ENCODE measurements at regions not wholly inside any gene's neighbourhood (a gene's known extent, or its start where the extent isn't known, plus 50 kb on each side); places are given as distances from the start of the nearest gene placed in this dataset.

DNA sequence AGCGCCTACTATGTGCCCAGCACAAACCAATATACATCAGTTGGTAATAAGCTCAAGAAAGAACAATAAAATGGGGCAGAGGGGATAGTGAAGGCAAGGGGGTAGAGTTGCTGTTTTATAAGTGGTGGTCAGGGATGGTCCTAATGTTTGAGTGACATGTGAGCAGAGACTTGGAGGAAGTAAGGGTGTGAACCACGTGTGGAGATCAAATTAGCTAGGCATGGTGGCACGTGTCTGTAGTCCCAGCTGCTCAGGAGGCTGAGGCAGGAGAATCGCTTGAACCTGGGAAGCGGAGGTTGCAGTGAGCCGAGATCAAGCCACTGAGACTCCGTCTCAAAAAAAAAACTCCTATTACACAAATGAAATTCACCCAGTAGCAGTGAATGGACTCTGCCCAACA is 56.5 kb downstream of the IRX6 start:
- Histone ChIP-seq H3K36me3 (replicated peaks; ENCODE audit: control insufficient read depth, insufficient read depth, low read length) (no peaks in the 10 kb centered on the region), H3K27me3 (ENCODE audit: control insufficient read depth, insufficient read depth, low read length) (no peaks in the 10 kb centered on the region), H3K4me3 (ENCODE audit: insufficient read depth, low read depth, low read length) (no peak overlapping the region)
- DNase-seq: no peak

DNA sequence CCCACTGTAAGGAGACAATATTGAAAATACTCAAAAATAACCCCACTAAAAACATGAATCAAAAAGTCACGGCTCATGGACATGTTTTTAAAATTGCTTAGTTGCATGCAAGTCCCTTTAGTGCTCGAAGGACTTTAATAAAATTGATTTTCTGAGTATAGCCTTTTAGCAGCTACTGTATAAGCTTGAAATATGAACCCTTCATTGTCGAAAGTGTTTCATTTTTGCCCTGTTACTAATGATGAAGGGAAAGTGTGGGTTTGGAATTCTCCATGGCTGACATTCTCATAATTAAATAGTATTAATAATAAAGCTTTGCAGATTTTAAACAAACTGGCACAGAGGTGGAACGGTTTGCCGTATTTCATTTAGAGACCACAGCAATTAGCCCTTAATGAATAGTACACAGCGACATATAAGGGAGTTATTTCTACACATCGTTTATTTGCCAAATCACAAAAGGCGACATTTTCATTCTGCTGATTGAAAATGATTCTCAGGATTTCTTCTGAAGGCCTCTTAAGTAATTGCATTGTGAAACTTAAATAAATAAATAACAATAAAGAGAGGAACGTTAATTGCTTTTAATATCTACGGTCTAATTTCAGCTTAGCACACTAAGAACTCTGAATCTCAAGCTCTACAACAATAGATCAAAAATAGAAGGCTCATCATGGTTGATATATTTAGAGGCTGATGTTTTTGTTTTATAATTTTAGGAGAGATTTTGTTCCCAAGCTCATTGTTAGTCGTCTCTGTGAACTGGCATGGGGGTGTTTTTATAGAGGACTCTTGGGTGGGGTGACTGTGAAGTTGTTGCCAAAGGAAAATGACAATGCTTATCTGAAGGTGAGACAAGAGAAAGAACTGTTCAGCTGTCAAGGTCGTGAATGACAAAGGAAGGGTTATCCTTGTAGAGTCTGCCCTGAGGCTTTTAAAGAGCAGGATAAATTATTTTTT is 60.6 kb downstream of the IRX6 start:
- DNase-seq: no peak

DNA sequence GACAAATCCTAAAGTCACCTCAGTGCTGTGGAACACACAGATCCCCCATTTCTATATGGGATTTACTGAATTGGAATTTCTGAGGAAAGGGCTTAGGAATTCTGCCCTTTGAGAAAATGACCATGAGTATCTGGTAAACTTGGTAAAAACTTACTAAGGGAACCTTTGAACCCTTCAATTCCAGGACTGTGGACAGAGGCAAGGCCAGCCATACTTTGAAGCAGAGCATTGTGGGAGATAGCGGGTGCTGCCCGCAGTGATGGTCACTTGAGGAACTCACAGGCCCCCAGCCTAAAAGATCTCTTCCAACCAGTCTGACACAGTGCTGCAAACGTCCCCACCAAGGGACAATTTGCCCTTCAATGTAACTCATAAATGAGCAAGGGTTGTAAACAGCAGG is 61.4 kb downstream of the IRX6 start:
- no peaks in the 10 kb centered on the region for H3K36me3 ChIP-seq (replicated peaks; ENCODE audit: control insufficient read depth, insufficient read depth, low read length)
- no peak overlapping the region for H3K4me3 ChIP-seq (ENCODE audit: insufficient read depth, low read depth, low read length)
- DNase-seq: no peak
- H3K27me3 ChIP-seq (ENCODE audit: control insufficient read depth, insufficient read depth, low read length): no peaks in the 10 kb centered on the region

More for the DNA sequence above, 60.6 kb downstream of the IRX6 start:
- Histone ChIP-seq H3K36me3 (replicated peaks; ENCODE audit: control insufficient read depth, insufficient read depth, low read length) (no peaks in the 10 kb centered on the region), H3K27me3 (ENCODE audit: control insufficient read depth, insufficient read depth, low read length) (no peaks in the 10 kb centered on the region), H3K4me3 (ENCODE audit: insufficient read depth, low read depth, low read length) (no peak overlapping the region)

DNA sequence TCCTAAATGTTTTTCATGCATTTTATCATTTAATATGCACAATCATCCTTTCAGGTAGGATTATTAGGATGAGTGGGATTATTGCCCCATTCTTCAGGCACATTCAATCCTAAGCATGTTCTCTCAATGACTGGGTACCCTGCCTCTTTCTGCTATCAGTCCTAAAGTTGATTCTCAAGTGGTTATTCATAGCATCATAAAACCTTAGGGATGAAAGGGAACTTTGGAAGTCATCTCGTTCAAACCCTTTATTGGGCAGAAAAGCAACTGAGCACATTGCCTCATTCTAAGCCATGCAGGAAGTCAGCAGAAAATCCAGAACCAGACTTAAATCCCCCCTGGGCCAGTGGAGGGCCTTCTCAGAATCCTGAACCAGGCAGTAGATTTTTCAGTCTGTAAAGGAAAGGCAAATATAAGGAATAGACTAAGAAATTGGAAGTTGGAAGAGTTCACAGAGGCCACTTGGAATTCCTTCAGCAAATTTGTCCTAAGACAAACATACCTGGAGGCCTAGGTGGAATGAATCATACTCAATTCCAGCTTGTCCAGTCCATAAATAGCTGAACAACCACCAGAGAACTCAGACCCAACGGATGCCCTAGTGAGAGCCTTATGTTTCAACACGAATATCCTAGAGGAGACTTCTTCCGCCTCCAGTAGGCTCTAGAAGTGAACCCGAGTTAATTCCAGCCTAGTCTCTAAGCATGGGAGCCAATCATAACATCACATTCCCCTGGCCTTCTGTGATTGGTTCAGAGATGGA is 62.7 kb downstream of the IRX6 start:
- no peaks in the 10 kb centered on the region for H3K27me3 ChIP-seq (ENCODE audit: control insufficient read depth, insufficient read depth, low read length)
- no peaks in the 10 kb centered on the region for H3K36me3 ChIP-seq (replicated peaks; ENCODE audit: control insufficient read depth, insufficient read depth, low read length)
- no peak for DNase-seq
- H3K4me3 ChIP-seq (ENCODE audit: insufficient read depth, low read depth, low read length): no peak overlapping the region

DNA sequence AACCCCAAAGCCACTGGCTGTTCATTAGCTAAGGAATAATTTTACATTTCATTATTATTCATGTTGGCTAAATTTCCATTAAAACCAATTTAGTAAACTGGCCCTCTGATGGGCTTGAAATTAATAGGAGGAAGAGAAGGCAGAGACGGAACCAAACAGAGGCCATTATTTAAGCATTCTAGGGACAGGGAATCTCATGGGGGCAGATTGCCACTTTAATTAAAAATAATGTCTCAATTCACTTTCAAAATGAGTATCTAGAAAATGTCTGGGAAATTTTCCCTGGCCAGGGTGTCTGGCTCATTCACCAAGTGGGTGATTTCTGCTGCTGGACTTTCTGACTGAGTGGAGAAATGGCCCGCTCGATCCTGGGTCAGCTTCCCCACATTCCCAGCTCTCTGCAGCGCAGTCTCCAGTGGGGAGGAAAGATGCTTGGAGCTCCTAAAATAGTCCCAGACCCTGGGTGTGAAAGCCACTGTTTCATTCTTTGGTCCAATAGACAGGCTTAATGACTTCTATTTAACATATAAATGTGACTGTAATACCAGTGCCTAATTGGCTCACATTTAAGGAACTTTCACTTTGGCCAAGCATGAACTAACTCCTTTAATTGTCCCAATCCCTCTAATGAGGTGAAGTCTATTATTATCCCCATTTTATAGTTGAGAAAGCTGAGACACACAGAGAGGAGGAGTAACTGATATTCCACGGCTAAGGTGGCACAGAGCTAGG is 64.3 kb downstream of the IRX6 start:
- H3K36me3 ChIP-seq (replicated peaks; ENCODE audit: control insufficient read depth, insufficient read depth, low read length): no peaks in the 10 kb centered on the region
- no peak for DNase-seq
- H3K27me3 ChIP-seq (ENCODE audit: control insufficient read depth, insufficient read depth, low read length): no peaks in the 10 kb centered on the region
- no peak overlapping the region for H3K4me3 ChIP-seq (ENCODE audit: insufficient read depth, low read depth, low read length)

DNA sequence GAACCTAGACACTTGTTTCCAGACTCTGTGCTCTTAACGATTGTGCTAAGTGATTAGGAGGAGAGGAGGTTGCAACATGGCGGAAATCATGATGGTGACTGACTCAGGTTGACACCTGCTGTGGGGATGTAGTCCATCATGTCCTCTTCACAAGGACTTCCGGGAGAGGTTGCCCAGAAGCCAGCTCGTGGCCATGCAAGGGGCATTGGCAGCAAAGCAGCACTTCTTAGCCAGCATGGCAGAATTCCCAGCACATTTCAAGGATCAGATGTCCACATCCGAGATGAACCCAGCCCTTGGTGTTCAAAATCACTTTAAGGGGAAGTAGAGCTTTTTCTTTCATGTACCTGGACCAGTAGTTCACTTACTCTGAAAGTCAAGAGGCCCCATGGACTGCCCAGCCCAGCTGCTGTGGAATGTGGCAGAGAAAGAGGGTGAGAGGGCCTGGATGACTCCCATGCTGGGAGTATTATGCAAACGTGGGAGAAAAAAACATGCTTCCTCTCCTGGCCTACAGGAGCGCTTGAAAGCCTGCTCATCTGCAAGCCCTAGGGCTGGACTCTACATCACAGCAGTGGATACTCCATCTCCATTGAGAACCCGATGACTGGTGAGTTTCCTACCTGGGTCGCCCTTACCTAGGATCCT is 65.5 kb downstream of the IRX6 start:
- H3K4me3 ChIP-seq (ENCODE audit: insufficient read depth, low read depth, low read length): no peak overlapping the region
- H3K36me3 ChIP-seq (replicated peaks; ENCODE audit: control insufficient read depth, insufficient read depth, low read length): no peaks in the 10 kb centered on the region
- no peaks in the 10 kb centered on the region for H3K27me3 ChIP-seq (ENCODE audit: control insufficient read depth, insufficient read depth, low read length)
- no peak for DNase-seq

DNA sequence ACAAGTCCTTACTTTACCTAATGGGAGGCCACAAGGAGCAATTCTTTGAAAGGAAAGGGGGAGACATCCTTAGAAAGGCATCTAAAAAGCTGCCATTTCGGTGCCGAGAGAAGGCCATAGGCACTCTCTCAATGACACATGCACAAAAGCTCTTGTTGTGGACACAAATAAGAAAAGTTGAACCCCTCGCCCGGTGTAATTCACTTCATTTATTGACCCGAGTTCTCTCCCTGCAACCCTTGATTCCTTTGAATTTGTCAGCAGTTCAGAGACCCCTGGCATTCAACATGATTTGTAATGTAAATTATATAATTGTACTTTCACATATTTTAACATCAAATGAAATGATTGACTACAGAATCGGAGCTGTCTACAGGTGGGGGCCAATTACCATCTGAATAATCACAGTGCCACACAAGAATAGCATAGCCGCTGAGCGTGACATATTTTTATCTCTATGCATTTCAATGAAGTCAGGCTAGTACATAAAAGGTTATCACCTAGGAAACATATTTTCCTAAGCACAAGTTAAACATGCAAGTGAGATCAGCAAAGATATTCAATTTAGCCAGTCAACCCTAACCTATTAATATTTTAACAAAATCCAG is 66.7 kb downstream of the IRX6 start:
- no peaks in the 10 kb centered on the region for H3K27me3 ChIP-seq (ENCODE audit: control insufficient read depth, insufficient read depth, low read length)
- H3K4me3 ChIP-seq (ENCODE audit: insufficient read depth, low read depth, low read length): no peak overlapping the region
- H3K36me3 ChIP-seq (replicated peaks; ENCODE audit: control insufficient read depth, insufficient read depth, low read length): no peaks in the 10 kb centered on the region
- no peak for DNase-seq

DNA sequence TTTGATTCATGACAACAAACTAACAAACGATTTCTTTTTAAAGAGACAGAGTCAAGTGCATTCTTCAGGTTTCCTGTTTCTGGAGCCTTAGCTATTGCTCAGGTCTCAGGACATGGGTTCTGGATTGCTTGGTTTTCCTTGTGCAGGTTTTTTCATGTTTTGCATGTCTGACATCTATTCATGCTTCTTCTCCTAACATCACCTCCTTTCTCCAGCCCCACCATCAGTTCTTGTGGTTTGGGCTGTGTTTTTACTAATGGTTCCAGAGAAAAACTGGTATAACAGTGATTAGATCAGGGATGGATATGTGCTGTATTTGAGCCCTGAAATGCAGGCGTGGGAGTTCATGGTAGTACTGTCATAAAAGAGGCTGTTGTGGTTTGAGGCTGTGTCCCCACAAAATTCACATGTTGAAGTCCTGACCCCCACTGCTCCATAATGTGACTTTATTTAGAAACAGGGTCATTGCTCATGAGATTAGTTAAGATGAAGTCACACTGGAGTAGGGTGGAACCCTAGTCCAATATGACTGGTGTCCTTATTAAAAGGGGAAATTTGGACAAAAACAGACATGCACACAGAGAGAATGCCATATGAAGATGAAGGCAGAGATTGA is 67.9 kb downstream of the IRX6 start:
- no peak for DNase-seq
- Histone ChIP-seq H3K36me3 (replicated peaks; ENCODE audit: control insufficient read depth, insufficient read depth, low read length) (no peaks in the 10 kb centered on the region), H3K4me3 (ENCODE audit: insufficient read depth, low read depth, low read length) (no peak overlapping the region), H3K27me3 (ENCODE audit: control insufficient read depth, insufficient read depth, low read length) (no peaks in the 10 kb centered on the region)

DNA sequence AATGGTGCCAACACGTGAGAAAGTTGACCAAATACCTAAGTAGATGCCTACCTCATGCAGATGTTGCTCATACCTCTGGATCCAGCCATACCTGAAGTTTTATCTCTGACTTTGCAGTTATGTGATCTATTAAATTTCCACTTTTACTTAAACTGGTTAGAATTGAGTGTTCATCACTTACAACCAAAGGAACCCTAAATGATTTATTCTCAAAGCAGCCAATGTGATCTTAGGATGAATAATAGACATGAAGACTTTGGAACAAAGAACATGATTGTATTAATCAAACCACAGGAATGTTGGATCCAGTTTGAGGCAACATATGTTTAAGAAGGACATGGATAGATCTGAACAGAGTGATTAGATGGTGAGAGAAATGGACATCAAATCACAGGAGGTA is 68.7 kb downstream of the IRX6 start:
- no peaks in the 10 kb centered on the region for H3K36me3 ChIP-seq (replicated peaks; ENCODE audit: control insufficient read depth, insufficient read depth, low read length)
- DNase-seq: no peak
- no peaks in the 10 kb centered on the region for H3K27me3 ChIP-seq (ENCODE audit: control insufficient read depth, insufficient read depth, low read length)
- no peak overlapping the region for H3K4me3 ChIP-seq (ENCODE audit: insufficient read depth, low read depth, low read length)

DNA sequence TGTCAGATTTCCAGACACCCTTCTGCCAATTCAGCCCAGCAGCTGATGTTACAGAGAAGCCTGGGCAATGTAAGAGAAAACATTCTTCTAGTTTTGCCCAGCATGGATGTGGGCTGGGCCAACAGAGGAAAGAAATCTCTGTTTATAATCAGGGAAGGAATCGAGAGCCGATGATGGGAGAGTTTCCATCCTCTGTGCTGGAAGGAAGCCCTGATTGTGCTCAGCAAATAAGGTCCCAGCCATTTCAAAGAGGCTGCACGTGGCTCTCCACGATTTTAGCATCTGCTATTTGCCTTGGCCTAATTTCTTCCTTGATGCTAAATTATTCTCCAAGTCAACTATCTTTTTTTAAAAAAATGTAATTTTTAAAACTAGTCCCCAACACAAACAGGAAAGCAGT is 70.0 kb downstream of the IRX6 start:
- Histone ChIP-seq H3K4me3 (ENCODE audit: insufficient read depth, low read depth, low read length) (no peak overlapping the region), H3K27me3 (ENCODE audit: control insufficient read depth, insufficient read depth, low read length) (no peaks in the 10 kb centered on the region), H3K36me3 (replicated peaks; ENCODE audit: control insufficient read depth, insufficient read depth, low read length) (no peaks in the 10 kb centered on the region)
- DNase-seq: no peak

DNA sequence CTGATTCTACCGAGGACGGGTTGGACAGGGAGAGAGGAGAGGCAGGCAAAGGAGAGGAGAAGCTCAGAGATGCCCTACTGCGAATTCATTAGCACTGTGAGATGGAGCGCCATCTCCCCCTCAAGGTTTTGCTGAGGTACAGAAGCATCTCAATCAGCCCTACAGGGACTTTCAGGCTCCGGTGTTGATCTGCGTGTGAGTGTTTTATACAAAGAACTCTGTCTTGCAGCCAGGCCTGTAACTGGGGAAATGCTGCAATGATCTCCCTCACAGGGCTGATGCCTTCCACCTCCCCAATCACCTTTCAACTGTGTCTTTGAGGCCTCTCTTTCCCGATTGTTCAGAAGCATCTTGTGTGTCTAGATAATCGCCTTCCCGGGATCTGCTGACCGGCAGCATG is 74.8 kb downstream of the IRX6 start:
- DNase-seq: no peak
- Histone ChIP-seq H3K36me3 (replicated peaks; ENCODE audit: control insufficient read depth, insufficient read depth, low read length) (no peaks in the 10 kb centered on the region), H3K27me3 (ENCODE audit: control insufficient read depth, insufficient read depth, low read length) (no peaks in the 10 kb centered on the region), H3K4me3 (ENCODE audit: insufficient read depth, low read depth, low read length) (no peak overlapping the region)

DNA sequence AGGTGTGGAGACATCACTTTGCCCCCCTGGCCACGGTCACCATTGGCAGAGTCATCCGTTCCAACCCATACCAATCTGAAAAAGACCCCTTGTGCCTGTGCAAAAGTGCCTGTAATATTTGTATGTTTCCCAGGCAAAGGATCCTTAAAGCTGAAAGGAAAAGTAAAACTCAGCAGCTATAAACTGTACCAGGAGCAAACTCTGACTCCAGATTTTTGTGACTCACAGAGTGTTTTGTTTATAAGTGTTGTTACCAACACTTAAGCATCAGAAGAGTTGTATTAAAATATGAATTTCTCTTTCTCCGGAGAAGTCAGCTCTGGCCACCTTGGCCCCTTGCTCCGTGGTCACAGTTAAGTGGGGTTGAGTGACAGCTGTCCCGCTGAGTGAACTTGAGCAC is 75.9 kb downstream of the IRX6 start:
- Histone ChIP-seq H3K36me3 (replicated peaks; ENCODE audit: control insufficient read depth, insufficient read depth, low read length) (no peaks in the 10 kb centered on the region), H3K27me3 (ENCODE audit: control insufficient read depth, insufficient read depth, low read length) (no peaks in the 10 kb centered on the region), H3K4me3 (ENCODE audit: insufficient read depth, low read depth, low read length) (no peak overlapping the region)
- DNase-seq: no peak

DNA sequence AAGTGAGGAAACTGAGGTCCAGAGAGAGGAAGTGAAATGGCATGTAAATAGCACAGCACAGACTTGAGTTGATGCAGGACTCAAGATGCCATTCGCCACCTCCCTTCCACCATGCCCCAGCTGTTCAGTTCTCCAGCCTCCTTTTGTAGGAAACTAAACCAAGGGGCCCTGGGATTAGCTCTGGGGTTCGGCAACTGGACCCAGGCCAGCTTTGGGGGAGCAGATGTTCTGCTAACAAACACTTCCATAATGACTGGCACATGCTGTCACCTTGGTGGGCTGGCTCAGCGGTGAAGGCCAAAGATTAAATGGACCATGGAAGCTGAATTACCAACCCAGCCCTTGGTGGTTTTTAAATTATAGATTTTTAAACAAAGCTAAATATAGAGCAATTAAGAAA is 77.0 kb downstream of the IRX6 start:
- no peak overlapping the region for H3K4me3 ChIP-seq (ENCODE audit: insufficient read depth, low read depth, low read length)
- H3K36me3 ChIP-seq (replicated peaks; ENCODE audit: control insufficient read depth, insufficient read depth, low read length): no peaks in the 10 kb centered on the region
- DNase-seq: no peak
- H3K27me3 ChIP-seq (ENCODE audit: control insufficient read depth, insufficient read depth, low read length): no peaks in the 10 kb centered on the region

DNA sequence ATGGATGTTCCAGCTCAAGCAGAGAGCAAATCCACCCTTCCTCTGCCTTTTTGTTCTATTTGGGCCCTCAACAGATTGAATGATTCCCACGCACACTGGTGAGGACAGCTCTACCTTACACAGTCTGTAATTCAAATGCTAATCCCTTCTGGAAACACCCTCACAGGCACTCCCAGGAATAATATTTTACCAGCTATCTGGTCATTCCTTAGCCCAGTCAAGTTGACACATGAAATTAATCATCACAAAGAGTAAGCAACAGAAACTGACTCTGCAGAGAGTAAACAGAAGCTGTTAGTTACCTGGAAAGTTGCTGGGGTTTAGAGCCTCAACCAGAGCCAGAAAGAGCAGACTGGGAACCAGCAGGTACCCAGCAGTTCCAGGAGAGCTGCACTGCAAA is 75.5 kb upstream of the MMP2 start:
- no peak overlapping the region for H3K4me3 ChIP-seq (ENCODE audit: insufficient read depth, low read depth, low read length)
- no peak for DNase-seq
- no peaks in the 10 kb centered on the region for H3K27me3 ChIP-seq (ENCODE audit: control insufficient read depth, insufficient read depth, low read length)
- no peaks in the 10 kb centered on the region for H3K36me3 ChIP-seq (replicated peaks; ENCODE audit: control insufficient read depth, insufficient read depth, low read length)

Data from H7 (cell line).